ENCODE measurements at regions not wholly inside any gene's neighbourhood (a gene's known extent, or its start where the extent isn't known, plus 50 kb on each side); places are given as distances from the start of the nearest gene placed in this dataset.

GRCh38 chr22:49582678-49583077, 245.0 kb downstream of the BRD1 start:
- no peak for DNase-seq

- peak; percentile 18 for DNase-seq
Observed at GRCh38 chr22:49582181-49582580, 245.5 kb downstream of the BRD1 start.

- no peak for DNase-seq
Observed at GRCh38 chr22:49580024-49580423, 247.6 kb downstream of the BRD1 start.

GRCh38 chr22:49577168-49578060, 250.3 kb downstream of the BRD1 start:
- DNase-seq: no peak

- DNase-seq: no peak
Observed at GRCh38 chr22:49576241-49577141, 251.2 kb downstream of the BRD1 start.

GRCh38 chr22:49575703-49576081, 252.0 kb downstream of the BRD1 start:
- no peak for DNase-seq

- no peak for DNase-seq
Observed at GRCh38 chr22:49574881-49575702, 252.6 kb downstream of the BRD1 start.

- DNase-seq: no peak
Observed at GRCh38 chr22:49574205-49574880, 253.3 kb downstream of the BRD1 start.

- DNase-seq: no peak
Observed at GRCh38 chr22:49573109-49573765, 254.4 kb downstream of the BRD1 start.

GRCh38 chr22:49571326-49571725, 256.3 kb downstream of the BRD1 start:
- no peak for DNase-seq

GRCh38 chr22:49570032-49570848, 257.4 kb downstream of the BRD1 start:
- DNase-seq: no peak

GRCh38 chr22:49569286-49570031, 258.2 kb downstream of the BRD1 start:
- no peak for DNase-seq

- no peak for DNase-seq
Observed at GRCh38 chr22:49568751-49569285, 258.9 kb downstream of the BRD1 start.

GRCh38 chr22:49567899-49568750, 259.5 kb downstream of the BRD1 start:
- no peak for DNase-seq

GRCh38 chr22:49566693-49567092, 261.0 kb downstream of the BRD1 start:
- DNase-seq: no peak

- no peak for DNase-seq
Observed at GRCh38 chr22:49566141-49566541, 261.5 kb downstream of the BRD1 start.

GRCh38 chr22:49565516-49565855, 262.2 kb downstream of the BRD1 start:
- DNase-seq: no peak

GRCh38 chr22:49564666-49565515, 262.8 kb downstream of the BRD1 start:
- no peak for DNase-seq
